PC-3 (cell line): ENCODE measurements at regions not wholly inside any gene's neighbourhood (a gene's known extent, or its start where the extent isn't known, plus 50 kb on each side); places are given as distances from the start of the nearest gene placed in this dataset.
"Not testable (repeated sequence)": the region's sequence is repeated elsewhere in the genome, so short reads cannot be mapped to it uniquely, and the experiment has no call there.

Experiments used
- CTCF ChIP-seq: fragments of 300-600 bp; sonication (generic); conservative IDR thresholded peaks from 2 replicates; pipeline ENCODE4 v1.5.1; 2017; ENCODE audit warnings: antibody characterized with exemption, low read depth, mild to moderate bottlenecking, low read length
- EZH2 ChIP-seq: fragments of 300-600 bp; sonication (generic); IDR thresholded peaks from one replicate; pipeline ENCODE4 v1.6.1; 2017; ENCODE audit warnings: antibody characterized with exemption, mild to moderate bottlenecking, low read length; ENCODE audit not compliant: unreplicated experiment
- EZH2phosphoT487 ChIP-seq: fragments of 300-600 bp; sonication (generic); IDR thresholded peaks from 2 replicates; pipeline ENCODE4 v1.6.1; 2018; ENCODE audit warnings: mild to moderate bottlenecking, antibody characterized with exemption, low read length, borderline replicate concordance

DNA sequence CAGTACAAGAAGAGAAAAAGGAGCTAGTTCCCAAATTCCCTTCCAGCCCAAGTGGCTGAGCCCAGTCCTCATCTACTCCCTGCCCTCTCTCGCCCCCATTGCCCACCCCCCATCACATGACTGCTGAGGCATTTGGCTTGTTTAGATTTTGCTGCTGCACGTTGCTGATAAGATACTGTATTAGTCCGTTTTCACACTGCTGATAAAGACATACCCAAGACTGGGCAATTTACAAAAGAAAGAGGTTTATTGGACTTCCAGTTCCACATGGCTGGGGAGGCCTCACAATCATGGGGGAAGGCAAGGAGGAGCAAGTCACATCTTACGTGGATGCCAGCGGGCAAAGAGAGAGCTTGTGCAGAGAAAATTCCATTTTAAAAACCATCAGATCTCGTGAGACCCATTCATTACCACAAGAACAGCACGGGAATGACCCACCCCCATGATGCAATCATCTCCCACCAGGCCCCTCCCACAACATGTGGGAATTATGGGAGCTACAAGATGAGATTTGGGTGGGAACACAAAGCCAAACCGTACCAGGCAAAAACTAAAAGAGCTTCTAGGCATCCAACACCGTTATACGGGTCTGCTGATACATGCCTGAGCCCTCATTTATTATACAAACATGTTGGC is 243.4 kb downstream of the NUAK1 start:
- not testable (repeated sequence) for TF ChIP-seq CTCF, EZH2phosphoT487, EZH2
